ENCODE measurements at regions not wholly inside any gene's neighbourhood (a gene's known extent, or its start where the extent isn't known, plus 50 kb on each side); places are given as distances from the start of the nearest gene placed in this dataset.

- DNase-seq, result no peak
Measured at GRCh38 chr18:24677011-24677410, 216.6 kb downstream of the HRH4 start.

- no peak for DNase-seq
Measured at GRCh38 chr18:24678107-24678506, 217.7 kb downstream of the HRH4 start.

GRCh38 chr18:24678626-24679025 lies 218.2 kb downstream of the HRH4 start:
- no peak for DNase-seq

- no peak for DNase-seq
Measured at GRCh38 chr18:24679062-24679461, 218.6 kb downstream of the HRH4 start.

GRCh38 chr18:24683925-24684324 lies 223.5 kb downstream of the HRH4 start:
- DNase-seq, result no peak

GRCh38 chr18:24685254-24685959 lies 225.0 kb downstream of the HRH4 start:
- DNase-seq, result no peak

GRCh38 chr18:24695168-24695567 lies 234.7 kb downstream of the HRH4 start:
- DNase-seq, result no peak

- DNase-seq, result no peak
Measured at GRCh38 chr18:24702001-24702515, 241.6 kb downstream of the HRH4 start.

- DNase-seq, result no peak
Measured at GRCh38 chr18:24703316-24703715, 242.9 kb downstream of the HRH4 start.

- DNase-seq, result no peak
Measured at GRCh38 chr18:24704946-24705630, 244.7 kb downstream of the HRH4 start.

- DNase-seq, result no peak
Measured at GRCh38 chr18:24710474-24710873, 250.0 kb downstream of the HRH4 start.

- DNase-seq, result no peak
Measured at GRCh38 chr18:24719791-24720190, 259.4 kb downstream of the HRH4 start.

GRCh38 chr18:24721388-24721787 lies 261.0 kb downstream of the HRH4 start:
- no peak for DNase-seq

- DNase-seq, result no peak
Measured at GRCh38 chr18:24725644-24726415, 265.4 kb downstream of the HRH4 start.

- DNase-seq, result peak; percentile 78
Measured at GRCh38 chr18:24726727-24727492, 266.5 kb downstream of the HRH4 start.

GRCh38 chr18:24727685-24728084 lies 267.2 kb downstream of the HRH4 start:
- peak; percentile 53 for DNase-seq

- peak; percentile 9 for DNase-seq
Measured at GRCh38 chr18:24731158-24731557, 270.7 kb downstream of the HRH4 start.

- DNase-seq, result peak; percentile 85
Measured at GRCh38 chr18:24731981-24732380, 271.5 kb downstream of the HRH4 start.

GRCh38 chr18:24734058-24734457 lies 273.6 kb downstream of the HRH4 start:
- DNase-seq, result peak; percentile 79

GRCh38 chr18:24735624-24736231 lies 275.3 kb downstream of the HRH4 start:
- DNase-seq, result no peak

- no peak for DNase-seq
Measured at GRCh38 chr18:24736662-24737330, 276.4 kb downstream of the HRH4 start.

GRCh38 chr18:24740829-24741228 lies 280.4 kb downstream of the HRH4 start:
- no peak for DNase-seq
